Activated naive CD8-positive, alpha-beta T cell (primary cell): ENCODE measurements at regions not wholly inside any gene's neighbourhood (a gene's known extent, or its start where the extent isn't known, plus 50 kb on each side); places are given as distances from the start of the nearest gene placed in this dataset.
A peak's percentile ranks its signal among the peaks of the same experiment; 100 is the strongest.
"Not testable (repeated sequence)": the region's sequence is repeated elsewhere in the genome, so short reads cannot be mapped to it uniquely, and the experiment has no call there.

Source experiments
- H3K27ac Mint-ChIP-seq: one replicate; pipeline ENCODE4 v1.8.0; 2021; ENCODE audit warnings: mixed read lengths
- H3K27me3 Mint-ChIP-seq: one replicate; pipeline ENCODE4 v1.8.0; 2021; ENCODE audit warnings: mixed read lengths
- H3K36me3 Mint-ChIP-seq: one replicate; pipeline ENCODE4 v1.8.0; 2021; ENCODE audit warnings: mixed read lengths
- H3K4me1 Mint-ChIP-seq: one replicate; pipeline ENCODE4 v1.8.0; 2021; ENCODE audit warnings: low read depth, mixed read lengths
- H3K4me3 Mint-ChIP-seq: one replicate; pipeline ENCODE4 v1.8.0; 2021; ENCODE audit warnings: mild to moderate bottlenecking, mixed read lengths
- H3K9me3 Mint-ChIP-seq: one replicate; pipeline ENCODE4 v1.8.0; 2021; ENCODE audit warnings: low read depth, mixed read lengths

DNA sequence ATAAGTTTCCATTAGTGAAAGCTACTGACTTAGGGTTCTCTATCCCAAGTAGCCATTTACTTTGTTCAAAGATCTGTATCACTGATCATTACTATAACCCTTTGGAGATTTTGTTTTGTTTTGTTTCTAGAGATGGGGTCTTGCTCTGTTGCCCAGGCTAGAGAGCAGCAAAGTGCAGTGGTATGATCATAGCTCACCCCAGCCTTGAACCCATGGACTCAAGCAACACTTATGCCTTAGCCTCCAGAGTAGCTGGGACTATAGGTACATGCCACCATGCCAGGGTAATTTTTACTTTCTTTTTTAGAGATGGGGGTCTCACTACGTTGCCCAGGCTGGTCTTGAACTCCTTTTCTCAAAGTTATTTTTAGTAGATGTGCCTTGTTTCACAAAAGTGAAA lies 154.7 kb downstream of the KCNJ2 start:
- H3K27ac Mint-ChIP-seq, result no peak overlapping the region
- peaks cover 1% of the 10 kb centered on the region for H3K27me3 Mint-ChIP-seq
- no peak overlapping the region for H3K4me3 Mint-ChIP-seq
- H3K36me3 Mint-ChIP-seq, result no peaks in the 10 kb centered on the region
- no peaks in the 10 kb centered on the region for H3K4me1 Mint-ChIP-seq
- H3K9me3 Mint-ChIP-seq, result no peaks in the 10 kb centered on the region

DNA sequence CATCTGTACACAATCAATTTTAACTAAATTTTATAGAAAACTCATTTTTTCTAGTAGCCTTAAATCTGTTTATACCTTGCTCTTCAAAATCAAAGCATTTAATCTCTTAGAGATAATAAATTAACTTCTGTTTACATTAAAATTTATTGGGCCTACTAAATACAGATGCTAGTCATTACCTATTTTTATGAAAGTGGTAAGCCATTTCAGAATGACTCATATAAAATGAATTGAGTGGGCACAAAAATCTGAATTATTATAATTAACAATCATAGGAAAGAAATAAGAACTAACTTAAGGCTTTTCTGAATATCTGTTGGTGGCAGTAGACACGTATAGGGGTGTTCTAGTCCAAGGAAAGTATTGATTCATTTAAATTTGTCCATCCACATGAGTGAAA lies 157.9 kb downstream of the KCNJ2 start:
- no peaks in the 10 kb centered on the region for H3K4me1 Mint-ChIP-seq
- no peaks in the 10 kb centered on the region for H3K36me3 Mint-ChIP-seq
- no peak overlapping the region for H3K4me3 Mint-ChIP-seq
- H3K27ac Mint-ChIP-seq, result no peak overlapping the region
- H3K9me3 Mint-ChIP-seq, result no peaks in the 10 kb centered on the region
- peaks cover 1% of the 10 kb centered on the region for H3K27me3 Mint-ChIP-seq

GRCh38 chr17:70327723-70328122 lies 158.4 kb downstream of the KCNJ2 start:
- no peaks in the 10 kb centered on the region for H3K27me3 Mint-ChIP-seq
- H3K4me3 Mint-ChIP-seq, result no peak overlapping the region
- H3K36me3 Mint-ChIP-seq, result no peaks in the 10 kb centered on the region
- H3K9me3 Mint-ChIP-seq, result no peaks in the 10 kb centered on the region
- H3K27ac Mint-ChIP-seq, result no peak overlapping the region
- no peaks in the 10 kb centered on the region for H3K4me1 Mint-ChIP-seq

GRCh38 chr17:70329721-70330120 lies 160.4 kb downstream of the KCNJ2 start:
- no peak overlapping the region for H3K27ac Mint-ChIP-seq
- H3K9me3 Mint-ChIP-seq, result no peaks in the 10 kb centered on the region
- H3K36me3 Mint-ChIP-seq, result no peaks in the 10 kb centered on the region
- H3K4me3 Mint-ChIP-seq, result no peak overlapping the region
- H3K4me1 Mint-ChIP-seq, result no peaks in the 10 kb centered on the region
- no peaks in the 10 kb centered on the region for H3K27me3 Mint-ChIP-seq

GRCh38 chr17:70331066-70331465 lies 161.7 kb downstream of the KCNJ2 start:
- H3K27ac Mint-ChIP-seq, H3K9me3 Mint-ChIP-seq, H3K4me1 Mint-ChIP-seq, H3K36me3 Mint-ChIP-seq, H3K4me3 Mint-ChIP-seq, H3K27me3 Mint-ChIP-seq: not testable (repeated sequence)

DNA sequence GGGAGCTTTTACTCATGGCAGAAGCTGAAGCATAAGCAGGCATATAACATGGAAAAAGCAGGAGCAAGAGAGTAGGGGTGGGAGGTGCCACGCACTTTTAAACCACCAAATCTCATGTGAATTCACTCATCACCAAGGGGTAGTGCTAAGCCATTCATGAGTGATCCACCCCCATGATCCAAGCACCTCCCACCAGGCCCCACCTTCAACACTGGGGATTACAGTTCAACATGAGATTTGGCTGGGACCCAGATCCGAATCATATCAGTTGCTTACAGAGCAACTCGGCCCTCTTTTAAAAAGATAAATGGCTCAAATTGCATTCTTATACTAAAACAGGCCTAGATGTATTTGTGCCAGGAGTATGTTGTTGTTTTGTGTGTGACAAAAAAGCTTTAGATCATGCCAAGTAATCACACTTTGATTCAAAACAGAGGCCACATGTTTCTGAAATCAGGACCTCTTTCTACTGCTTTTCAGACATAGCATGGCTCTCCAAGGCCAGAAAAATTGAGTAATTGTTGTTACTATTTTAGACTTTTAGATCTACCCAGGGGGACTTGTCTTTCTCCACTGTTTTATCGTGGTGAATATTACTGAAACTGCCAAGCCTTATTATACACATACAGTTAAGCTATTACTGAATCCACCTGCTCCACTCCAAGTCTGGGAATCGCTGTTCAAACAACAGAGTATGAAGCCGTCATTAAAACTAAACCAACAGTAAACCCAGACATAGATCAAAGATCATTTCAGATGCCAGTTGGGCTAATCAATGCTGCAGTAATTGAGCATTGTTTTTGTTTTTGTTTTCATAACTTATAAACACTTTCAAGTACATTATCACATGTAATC lies 163.3 kb downstream of the KCNJ2 start:
- H3K27ac Mint-ChIP-seq, result no peak overlapping the region
- H3K4me3 Mint-ChIP-seq, result no peak overlapping the region
- no peaks in the 10 kb centered on the region for H3K27me3 Mint-ChIP-seq
- no peaks in the 10 kb centered on the region for H3K36me3 Mint-ChIP-seq
- no peaks in the 10 kb centered on the region for H3K4me1 Mint-ChIP-seq
- no peaks in the 10 kb centered on the region for H3K9me3 Mint-ChIP-seq

DNA sequence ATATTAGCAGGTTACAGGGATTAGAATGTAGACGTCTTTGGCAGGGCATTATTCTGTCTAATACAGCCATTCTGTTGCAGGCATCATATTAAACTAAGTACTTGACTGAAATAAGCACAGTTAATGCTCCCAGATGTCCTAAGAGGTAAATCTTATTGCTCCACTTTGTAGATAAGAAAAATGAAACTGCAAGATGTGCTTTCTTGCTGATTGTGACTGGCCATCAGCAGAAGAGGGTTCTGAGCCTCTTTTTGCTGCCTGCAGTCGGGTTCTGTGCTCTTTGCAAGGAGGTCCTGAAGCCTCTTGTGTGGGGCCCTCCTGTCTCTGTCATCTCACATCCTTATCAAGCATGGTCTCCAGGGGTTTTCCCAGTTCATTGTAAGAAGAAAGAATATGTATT lies 167.1 kb downstream of the KCNJ2 start:
- H3K4me3 Mint-ChIP-seq, result no peak overlapping the region
- H3K4me1 Mint-ChIP-seq, result no peaks in the 10 kb centered on the region
- no peaks in the 10 kb centered on the region for H3K9me3 Mint-ChIP-seq
- H3K36me3 Mint-ChIP-seq, result no peaks in the 10 kb centered on the region
- no peaks in the 10 kb centered on the region for H3K27me3 Mint-ChIP-seq
- H3K27ac Mint-ChIP-seq, result no peak overlapping the region

- H3K9me3 Mint-ChIP-seq, result no peaks in the 10 kb centered on the region
Observed at GRCh38 chr17:70338946-70339354, 169.6 kb downstream of the KCNJ2 start.

GRCh38 chr17:70343114-70343513 lies 173.8 kb downstream of the KCNJ2 start:
- Mint-ChIP-seq H3K36me3 (no peaks in the 10 kb centered on the region), H3K27ac (no peak overlapping the region), H3K27me3 (no peaks in the 10 kb centered on the region), H3K4me3 (no peak overlapping the region), H3K4me1 (peaks cover 12% of the 10 kb centered on the region), H3K9me3 (peaks cover 2% of the 10 kb centered on the region)

More at GRCh38 chr17:70338946-70339354, 169.6 kb downstream of the KCNJ2 start:
- Mint-ChIP-seq H3K36me3 (no peaks in the 10 kb centered on the region), H3K4me1 (peaks cover 4% of the 10 kb centered on the region), H3K4me3 (no peak overlapping the region), H3K27ac (no peak overlapping the region), H3K27me3 (no peaks in the 10 kb centered on the region)

GRCh38 chr17:70344386-70345060 lies 175.2 kb downstream of the KCNJ2 start:
- peaks cover 12% of the 10 kb centered on the region for H3K4me1 Mint-ChIP-seq
- H3K9me3 Mint-ChIP-seq, result peaks cover 2% of the 10 kb centered on the region
- peak overlapping the region; percentile 33 for H3K4me3 Mint-ChIP-seq
- H3K27me3 Mint-ChIP-seq, result no peaks in the 10 kb centered on the region
- H3K27ac Mint-ChIP-seq, result no peak overlapping the region
- no peaks in the 10 kb centered on the region for H3K36me3 Mint-ChIP-seq

DNA sequence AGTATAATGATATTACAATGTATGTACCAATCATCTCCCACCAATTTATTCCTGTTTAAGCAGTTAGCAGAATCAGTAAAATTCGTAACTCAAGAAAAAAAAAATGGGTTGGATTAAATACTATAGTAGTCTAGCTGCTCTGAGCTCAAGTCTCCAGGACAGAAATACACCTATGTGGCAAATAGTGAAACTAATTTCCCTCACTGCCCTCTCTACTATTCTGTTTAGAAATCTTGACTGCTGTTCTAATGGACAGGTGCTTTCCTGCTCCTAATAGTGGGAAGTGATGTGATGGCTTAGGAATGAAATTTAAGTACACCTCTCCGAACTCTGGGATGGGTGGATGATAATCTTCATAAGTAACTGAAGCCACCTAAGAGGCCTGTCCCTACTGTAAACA lies 175.7 kb downstream of the KCNJ2 start:
- no peaks in the 10 kb centered on the region for H3K36me3 Mint-ChIP-seq
- H3K4me1 Mint-ChIP-seq, result peaks cover 12% of the 10 kb centered on the region
- H3K27ac Mint-ChIP-seq, result no peak overlapping the region
- H3K27me3 Mint-ChIP-seq, result no peaks in the 10 kb centered on the region
- H3K9me3 Mint-ChIP-seq, result peaks cover 2% of the 10 kb centered on the region
- peak overlapping the region; percentile 33 for H3K4me3 Mint-ChIP-seq

DNA sequence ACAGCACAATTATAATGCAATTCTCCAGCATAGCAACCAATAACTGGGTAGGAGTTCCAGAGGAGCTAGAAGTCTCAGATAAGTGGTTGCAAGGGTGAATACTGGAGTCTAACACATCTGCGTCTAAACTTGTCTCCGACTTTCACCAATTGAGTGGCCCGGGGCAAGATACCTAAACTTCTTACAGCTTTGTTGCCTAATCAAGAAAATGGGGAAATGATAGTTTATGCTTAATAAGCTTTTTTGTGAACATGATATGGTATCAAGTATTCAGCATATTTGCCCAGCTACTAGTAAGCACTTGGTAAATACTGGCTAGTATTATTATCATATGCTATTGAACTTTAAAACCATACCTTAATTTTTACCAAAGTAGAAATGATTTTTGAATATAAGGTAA lies 183.5 kb downstream of the KCNJ2 start:
- Mint-ChIP-seq H3K4me3 (no peak overlapping the region), H3K27ac (no peak overlapping the region), H3K36me3 (no peaks in the 10 kb centered on the region), H3K27me3 (peaks cover 4% of the 10 kb centered on the region), H3K4me1 (no peaks in the 10 kb centered on the region), H3K9me3 (peaks cover 4% of the 10 kb centered on the region)

DNA sequence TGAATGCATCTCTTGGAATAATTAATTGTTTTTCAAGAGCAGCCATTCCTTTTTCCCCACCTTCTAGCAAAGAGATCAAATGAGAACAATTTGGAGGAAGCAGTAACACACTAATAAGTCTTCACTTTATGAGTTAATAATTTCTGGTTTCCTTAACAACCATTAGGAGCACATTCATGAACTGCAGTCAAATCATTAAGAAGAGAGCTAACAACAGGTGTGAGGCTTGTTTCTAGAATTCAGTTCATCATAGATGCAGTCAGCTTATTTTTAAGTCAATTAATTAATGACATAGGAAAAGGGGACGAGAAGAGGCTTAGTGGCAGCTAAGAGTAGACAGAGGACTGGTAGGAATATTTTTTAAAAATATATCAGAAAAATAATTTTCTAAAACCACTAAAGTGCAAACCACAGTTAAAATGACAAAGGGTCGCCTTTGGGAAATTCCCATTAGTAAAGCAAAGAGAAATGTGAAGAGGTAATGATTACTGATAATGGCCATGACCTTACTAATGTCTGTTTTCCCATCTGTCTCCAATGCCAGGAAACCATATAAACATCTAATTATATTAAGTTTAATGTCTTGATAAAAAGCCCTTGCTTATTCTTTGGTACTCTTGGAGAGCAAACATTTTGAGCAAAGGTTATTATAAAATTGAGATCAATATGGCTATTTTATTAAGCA lies 184.2 kb downstream of the KCNJ2 start:
- Mint-ChIP-seq H3K4me1 (no peaks in the 10 kb centered on the region), H3K27ac (no peak overlapping the region), H3K27me3 (peaks cover 4% of the 10 kb centered on the region), H3K4me3 (no peak overlapping the region), H3K36me3 (no peaks in the 10 kb centered on the region), H3K9me3 (peaks cover 4% of the 10 kb centered on the region)

DNA sequence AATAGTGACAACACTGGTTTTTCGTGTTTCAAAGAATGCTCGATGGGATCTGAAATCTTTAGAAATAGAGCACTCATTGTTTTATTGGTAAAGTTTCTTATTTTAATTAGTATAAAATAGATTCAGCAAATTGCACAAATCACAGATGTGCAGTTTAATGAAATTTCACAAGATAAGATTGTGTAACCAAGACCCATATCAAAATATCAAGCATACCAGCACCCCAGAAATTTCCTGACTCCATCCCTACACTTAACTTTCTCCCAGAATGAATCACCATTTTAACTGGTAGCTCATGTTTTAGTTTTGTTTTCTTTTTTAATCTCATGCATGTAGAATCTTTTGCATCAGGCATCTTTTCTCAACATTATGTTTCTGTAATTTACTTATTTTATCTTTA lies 185.9 kb downstream of the KCNJ2 start:
- Mint-ChIP-seq H3K27me3 (peaks cover 6% of the 10 kb centered on the region), H3K36me3 (no peaks in the 10 kb centered on the region), H3K4me1 (no peaks in the 10 kb centered on the region), H3K4me3 (no peak overlapping the region), H3K27ac (no peak overlapping the region), H3K9me3 (peaks cover 4% of the 10 kb centered on the region)

- no peaks in the 10 kb centered on the region for H3K4me1 Mint-ChIP-seq
- no peak overlapping the region for H3K27ac Mint-ChIP-seq
Observed at GRCh38 chr17:70357190-70357589, 187.9 kb downstream of the KCNJ2 start.

More at GRCh38 chr17:70357190-70357589, 187.9 kb downstream of the KCNJ2 start:
- Mint-ChIP-seq H3K4me3 (no peak overlapping the region), H3K36me3 (no peaks in the 10 kb centered on the region), H3K27me3 (peaks cover 6% of the 10 kb centered on the region), H3K9me3 (peaks cover 4% of the 10 kb centered on the region)
